Subcutaneous abdominal adipose tissue (tissue), 5 donors: ENCODE measurements at regions not wholly inside any gene's neighbourhood (a gene's known extent, or its start where the extent isn't known, plus 50 kb on each side); places are given as distances from the start of the nearest gene placed in this dataset.
"Not testable (repeated sequence)": the region's sequence is repeated elsewhere in the genome, so short reads cannot be mapped to it uniquely, and the experiment has no call there.

Experiments
- H3K27ac ChIP-seq: one replicate; pipeline ENCODE4 v1.7.0; 2013; ENCODE audit warnings: low read depth, mild to moderate bottlenecking, inconsistent platforms, low read length, moderate library complexity
- H3K27me3 ChIP-seq, 5 donors: one replicate each; pipeline ENCODE4 v1.7.0; 2013; ENCODE audit warnings: low read length in 5 of 5, inconsistent platforms in 1 of 5; ENCODE audit not compliant: control insufficient read depth in 5 of 5, insufficient read depth in 4 of 5
- H3K36me3 ChIP-seq, 5 donors: one replicate each; pipeline ENCODE4 v1.7.0; 2013; ENCODE audit warnings: low read length in 5 of 5; ENCODE audit not compliant: control insufficient read depth in 5 of 5, insufficient read depth in 5 of 5
- H3K4me1 ChIP-seq, 5 donors: one replicate each; pipeline ENCODE4 v1.7.0; 2013; ENCODE audit warnings: low read length in 5 of 5, mild to moderate bottlenecking in 3 of 5, moderate library complexity in 1 of 5; ENCODE audit not compliant: control insufficient read depth in 5 of 5, insufficient read depth in 5 of 5
- H3K4me3 ChIP-seq, 5 donors: one replicate each; pipeline ENCODE4 v1.7.0; 2013; ENCODE audit warnings: low read length in 5 of 5, low read depth in 1 of 5
- H3K9ac ChIP-seq, 5 donors: one replicate each; pipeline ENCODE4 v1.7.0; 2013; ENCODE audit warnings: low read length in 5 of 5, mild to moderate bottlenecking in 4 of 5, moderate library complexity in 3 of 5
- H3K9me3 ChIP-seq, 5 donors: one replicate each; pipeline ENCODE4 v1.7.0; 2013; ENCODE audit warnings: low read length in 5 of 5; ENCODE audit not compliant: control insufficient read depth in 5 of 5
- donor health status: healthy.
- donor health status: healthy.
- donor health status: healthy.
- donor health status: healthy.
- donor health status: healthy.

- Histone ChIP-seq H3K4me1 (no peaks in the 10 kb centered on the region), H3K27ac (no peak overlapping the region), H3K27me3 (no peaks in the 10 kb centered on the region), H3K9me3 (no peaks in the 10 kb centered on the region), H3K4me3 (no peak overlapping the region), H3K36me3 (no peaks in the 10 kb centered on the region), H3K9ac (no peak overlapping the region)
Observed at GRCh38 chr12:97701901-97702300, 239.3 kb downstream of the RMST start.

- no peaks in the 10 kb centered on the region for H3K36me3 ChIP-seq
- no peaks in the 10 kb centered on the region for H3K9me3 ChIP-seq
- no peaks in the 10 kb centered on the region for H3K27me3 ChIP-seq
- no peak overlapping the region for H3K27ac ChIP-seq
- peaks cover 0 to 3% (median 0%) of the 10 kb centered on the region in 5 donors for H3K4me1 ChIP-seq
- no peak overlapping the region for H3K4me3 ChIP-seq
- H3K9ac ChIP-seq = no peak overlapping the region
Observed at GRCh38 chr12:97711392-97711791, 248.8 kb downstream of the RMST start.

- Histone ChIP-seq H3K9me3 (no peaks in the 10 kb centered on the region), H3K4me3 (no peak overlapping the region), H3K27ac (no peak overlapping the region), H3K4me1 (peaks cover 0 to 3% (median 0%) of the 10 kb centered on the region in 5 donors), H3K27me3 (no peaks in the 10 kb centered on the region), H3K36me3 (no peaks in the 10 kb centered on the region), H3K9ac (no peak overlapping the region)
Observed at GRCh38 chr12:97713270-97713669, 250.7 kb downstream of the RMST start.

- no peak overlapping the region for H3K9ac ChIP-seq
- no peaks in the 10 kb centered on the region for H3K27me3 ChIP-seq
- no peak overlapping the region for H3K27ac ChIP-seq
- no peak overlapping the region for H3K4me3 ChIP-seq
- H3K4me1 ChIP-seq = peaks cover 0 to 3% (median 0%) of the 10 kb centered on the region in 5 donors
- H3K9me3 ChIP-seq = no peaks in the 10 kb centered on the region
- no peaks in the 10 kb centered on the region for H3K36me3 ChIP-seq
Observed at GRCh38 chr12:97714107-97714563, 251.5 kb downstream of the RMST start.

GRCh38 chr12:97716356-97716755 lies 253.8 kb downstream of the RMST start:
- Histone ChIP-seq H3K27me3 (no peaks in the 10 kb centered on the region), H3K36me3 (no peaks in the 10 kb centered on the region), H3K9ac (no peak overlapping the region), H3K4me1 (peaks cover 0 to 3% (median 0%) of the 10 kb centered on the region in 5 donors), H3K9me3 (peaks cover 0 to 4% (median 0%) of the 10 kb centered on the region in 5 donors), H3K27ac (no peak overlapping the region), H3K4me3 (no peak overlapping the region)

- H3K27ac ChIP-seq, H3K4me3 ChIP-seq, H3K9me3 ChIP-seq, H3K36me3 ChIP-seq, H3K27me3 ChIP-seq, H3K9ac ChIP-seq, H3K4me1 ChIP-seq: not testable (repeated sequence)
Observed at GRCh38 chr12:97723801-97724200, 261.2 kb downstream of the RMST start.

- Histone ChIP-seq H3K27me3 (no peaks in the 10 kb centered on the region), H3K9ac (no peak overlapping the region), H3K4me1 (no peaks in the 10 kb centered on the region), H3K27ac (no peak overlapping the region), H3K36me3 (no peaks in the 10 kb centered on the region), H3K4me3 (no peak overlapping the region), H3K9me3 (no peaks in the 10 kb centered on the region)
Observed at GRCh38 chr12:97745406-97746101, 282.9 kb downstream of the RMST start.

- no peak overlapping the region for H3K27ac ChIP-seq
- H3K9ac ChIP-seq = no peak overlapping the region
- no peaks in the 10 kb centered on the region for H3K36me3 ChIP-seq
- no peaks in the 10 kb centered on the region for H3K9me3 ChIP-seq
- H3K4me1 ChIP-seq = no peaks in the 10 kb centered on the region
- H3K27me3 ChIP-seq = no peaks in the 10 kb centered on the region
- H3K4me3 ChIP-seq = no peak overlapping the region
Observed at GRCh38 chr12:97748298-97748697, 285.7 kb downstream of the RMST start.

- H3K4me1 ChIP-seq = peaks cover under 1 to 8% (median 2%) of the 10 kb centered on the region in 5 donors
- no peak overlapping the region for H3K4me3 ChIP-seq
- H3K27me3 ChIP-seq = no peaks in the 10 kb centered on the region
- H3K27ac ChIP-seq = no peak overlapping the region
- no peak overlapping the region for H3K9ac ChIP-seq
- no peaks in the 10 kb centered on the region for H3K9me3 ChIP-seq
- no peaks in the 10 kb centered on the region for H3K36me3 ChIP-seq
Observed at GRCh38 chr12:97751704-97752103, 289.1 kb downstream of the RMST start.

- Histone ChIP-seq H3K36me3 (no peaks in the 10 kb centered on the region), H3K4me1 (peaks cover 1 to 12% (median 4%) of the 10 kb centered on the region in 5 donors), H3K27me3 (no peaks in the 10 kb centered on the region), H3K9ac (no peak overlapping the region), H3K27ac (no peak overlapping the region), H3K9me3 (no peaks in the 10 kb centered on the region), H3K4me3 (no peak overlapping the region)
Observed at GRCh38 chr12:97752129-97752528, 289.5 kb downstream of the RMST start.
